Spleen (tissue), 11 donors: ENCODE measurements at regions not wholly inside any gene's neighbourhood (a gene's known extent, or its start where the extent isn't known, plus 50 kb on each side); places are given as distances from the start of the nearest gene placed in this dataset.

Experiments
- DNase-seq: peaks from one replicate; pipeline ENCODE4 v3.0.0-alpha.2; 2020
- H3K27ac ChIP-seq, 8 donors: fragments of 200-600 bp; sonication (generic) in 7 of 8; 1 replicate in 4 of 8; 2 replicates in 4 of 8; pipeline versions ENCODE4 v1.5.0 to v1.8.0; 2016 to 2021; ENCODE audit warnings: inconsistent platforms in 4 of 8, mild to moderate bottlenecking in 4 of 8, moderate library complexity in 1 of 8
- H3K27me3 ChIP-seq, 7 donors: fragments of 200-600 bp; sonication (generic) in 6 of 7; replicated peaks in 1 of 7; 1 replicate in 4 of 7; 2 replicates in 3 of 7; pipeline versions ENCODE4 v1.5.0 to v1.8.0; 2016 to 2021; ENCODE audit warnings: inconsistent platforms in 3 of 7, mild to moderate bottlenecking in 1 of 7
- H3K36me3 ChIP-seq, 6 donors: fragments of 200-600 bp; sonication (generic) in 5 of 6; 1 replicate in 4 of 6; 2 replicates in 2 of 6; pipeline versions ENCODE4 v1.5.0 to v1.8.0; 2016 to 2021; ENCODE audit warnings: inconsistent platforms in 2 of 6
- H3K4me1 ChIP-seq, 6 donors: fragments of 200-600 bp; sonication (generic) in 5 of 6; 1 replicate in 3 of 6; 2 replicates in 3 of 6; pipeline versions ENCODE4 v1.5.0 to v1.8.0; 2016 to 2021; ENCODE audit warnings: inconsistent platforms in 3 of 6
- H3K4me3 ChIP-seq, 8 donors: fragments of 200-600 bp; sonication (generic) in 7 of 8; 1 replicate in 4 of 8; 2 replicates in 4 of 8; pipeline versions ENCODE4 v1.5.0 to v1.8.0; 2016 to 2021; ENCODE audit warnings: inconsistent platforms in 4 of 8, mild to moderate bottlenecking in 4 of 8, moderate library complexity in 2 of 8
- H3K9me3 ChIP-seq, 8 donors: fragments of 200-600 bp; sonication (generic) in 7 of 8; 1 replicate in 4 of 8; 2 replicates in 4 of 8; pipeline versions ENCODE4 v1.5.0 to v1.8.0; 2016 to 2021; ENCODE audit warnings: inconsistent platforms in 4 of 8
- POLR2A ChIP-seq, 3 donors: fragments of 450-650 bp; IDR thresholded peaks; one replicate each; pipeline ENCODE4 v1.5.1; 2017; ENCODE audit warnings: antibody characterized with exemption in 3 of 3, mild to moderate bottlenecking in 1 of 3
- POLR2AphosphoS5 ChIP-seq, 3 donors: sonication (generic); formaldehyde crosslinking; IDR thresholded peaks; one replicate each; pipeline ENCODE4 v1.5.1; 2017; ENCODE audit warnings: antibody characterized with exemption in 3 of 3
- WGBS, 5 donors: extraction: QIAGEN DNeasy Blood & Tissue Kit in 3 of 5; methylation state at CpG; one replicate each; pipeline versions ENCODE4 v1.1.5 to v1.1.7; 2013 to 2018; 5-methylcytosine and 5-hydroxymethylcytosine counted together
- intact Hi-C: fragments of 100-400 bp; cut with DNase I; formaldehyde crosslinking; loops from one replicate; pipeline ENCODE4 v1.15.0; 2023; ENCODE audit warnings: low total_unique reads
- TF ChIP-seq, protein P1 (sequence below), 11 experiments: fragments of 200-600 bp in 7 of 11; fragments of 450-650 bp in 4 of 11; sonication (generic) in 4 of 11; IDR thresholded peaks in 8 of 11; conservative IDR thresholded peaks in 3 of 11; 1 replicate in 7 of 11; 2 replicates in 4 of 11; pipeline versions ENCODE4 v1.4.0 to v1.8.0; 2016 to 2021; ENCODE audit warnings: antibody characterized with exemption in 11 of 11, inconsistent platforms in 4 of 11, mild to moderate bottlenecking in 1 of 11
- donor health status: healthy with polysubstance abuse.
- donor health status: DM: no; HTN: no; CAD: no; lungs with moderate emphysema.
- donor health status: DM: no; HTN: no; CAD: no.
- donor health status: Bipolar disorder and iron deficiency.
- donor health status: healthy.
- donor health status: DM: no; HTN: no; CAD: no.
- donor health status: DM: yes; HTN: yes; CAD: no.

GRCh38 chr4:59161249-59161648 is 2038.9 kb upstream of the ADGRL3 start:
- intact Hi-C loops: no loop called here
- no peak for TF ChIP-seq POLR2AphosphoS5 (IDR thresholded peaks at IDR 0.05)
- no peak for TF ChIP-seq POLR2A (IDR thresholded peaks at IDR 0.05)
- TF ChIP-seq, protein P1, sequence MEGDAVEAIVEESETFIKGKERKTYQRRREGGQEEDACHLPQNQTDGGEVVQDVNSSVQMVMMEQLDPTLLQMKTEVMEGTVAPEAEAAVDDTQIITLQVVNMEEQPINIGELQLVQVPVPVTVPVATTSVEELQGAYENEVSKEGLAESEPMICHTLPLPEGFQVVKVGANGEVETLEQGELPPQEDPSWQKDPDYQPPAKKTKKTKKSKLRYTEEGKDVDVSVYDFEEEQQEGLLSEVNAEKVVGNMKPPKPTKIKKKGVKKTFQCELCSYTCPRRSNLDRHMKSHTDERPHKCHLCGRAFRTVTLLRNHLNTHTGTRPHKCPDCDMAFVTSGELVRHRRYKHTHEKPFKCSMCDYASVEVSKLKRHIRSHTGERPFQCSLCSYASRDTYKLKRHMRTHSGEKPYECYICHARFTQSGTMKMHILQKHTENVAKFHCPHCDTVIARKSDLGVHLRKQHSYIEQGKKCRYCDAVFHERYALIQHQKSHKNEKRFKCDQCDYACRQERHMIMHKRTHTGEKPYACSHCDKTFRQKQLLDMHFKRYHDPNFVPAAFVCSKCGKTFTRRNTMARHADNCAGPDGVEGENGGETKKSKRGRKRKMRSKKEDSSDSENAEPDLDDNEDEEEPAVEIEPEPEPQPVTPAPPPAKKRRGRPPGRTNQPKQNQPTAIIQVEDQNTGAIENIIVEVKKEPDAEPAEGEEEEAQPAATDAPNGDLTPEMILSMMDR (IDR thresholded peaks at IDR 0.05 in 8 of 11, conservative IDR thresholded peaks at IDR 0.05 in 3 of 11): no peak
- Histone ChIP-seq H3K4me1 (no peaks in the 10 kb centered on the region), H3K9me3 (peaks cover 0 to 22% (median 4%) of the 10 kb centered on the region in 8 donors), H3K27ac (no peak overlapping the region), H3K27me3 (no peaks in the 10 kb centered on the region), H3K4me3 (no peak overlapping the region), H3K36me3 (no peaks in the 10 kb centered on the region)
- DNase-seq: no peak
- WGBS, 5 donors: 69 to 75% (median 72%) methylated on average over 6 of the region's 6 CpGs

- TF ChIP-seq POLR2A (IDR thresholded peaks at IDR 0.05): no peak
- TF ChIP-seq POLR2AphosphoS5 (IDR thresholded peaks at IDR 0.05): no peak
- TF ChIP-seq, protein P1 (IDR thresholded peaks at IDR 0.05 in 8 of 11, conservative IDR thresholded peaks at IDR 0.05 in 3 of 11): no peak
- no peak overlapping the region for H3K4me3 ChIP-seq
- DNase-seq: no peak
- WGBS, 5 donors: 4 to 83% (median 58%) methylated on average over 1 of the region's 1 CpG
- intact Hi-C loops: no loop called here
- peaks cover 0 to 19% (median 2%) of the 10 kb centered on the region in 8 donors for H3K9me3 ChIP-seq
- H3K36me3 ChIP-seq: no peaks in the 10 kb centered on the region
- H3K4me1 ChIP-seq: no peaks in the 10 kb centered on the region
- H3K27me3 ChIP-seq: no peaks in the 10 kb centered on the region
- no peak overlapping the region for H3K27ac ChIP-seq
Observed at GRCh38 chr4:59175617-59176016, 2024.5 kb upstream of the ADGRL3 start.

DNA sequence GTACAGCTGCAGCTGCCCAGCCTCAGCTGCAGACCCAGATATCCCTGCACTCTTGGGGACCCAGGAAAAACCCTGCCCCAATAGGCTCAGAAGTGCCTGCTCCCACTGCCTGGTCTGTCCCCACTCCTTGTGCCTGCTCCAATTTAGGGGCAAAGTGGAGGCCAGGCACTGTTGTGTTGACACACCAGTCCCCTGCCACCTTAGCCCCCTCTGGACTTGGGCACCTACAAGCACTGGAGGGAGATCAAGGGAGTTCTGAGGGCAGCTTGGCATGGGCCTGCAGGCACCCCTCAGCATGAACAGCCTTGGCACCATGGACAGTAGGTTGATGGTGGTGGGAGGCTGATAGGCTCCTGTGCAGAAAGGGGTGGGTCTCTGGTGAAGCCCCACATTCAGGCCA is 2020.8 kb upstream of the ADGRL3 start:
- DNase-seq: no peak

DNA sequence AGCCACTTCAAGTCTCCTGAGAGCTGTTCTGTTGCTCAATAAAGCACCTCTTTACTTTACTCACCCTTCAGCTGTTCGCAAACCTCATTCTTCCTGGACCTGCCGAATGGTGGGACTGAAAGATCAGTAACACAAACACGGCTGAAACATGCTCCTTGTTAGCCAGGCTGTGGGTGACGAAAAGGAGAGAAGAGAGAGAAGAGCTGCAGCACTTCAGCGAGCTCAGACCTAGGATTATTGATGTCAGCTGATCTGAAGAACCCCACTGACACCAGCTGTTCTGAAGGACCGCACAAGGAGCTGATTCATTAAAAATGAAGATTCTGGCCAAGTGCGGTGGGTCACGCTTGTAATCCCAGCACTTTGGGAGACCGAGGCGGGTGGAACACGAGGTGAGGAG is 2020.0 kb upstream of the ADGRL3 start:
- DNase-seq: no peak
- TF ChIP-seq POLR2AphosphoS5 (IDR thresholded peaks at IDR 0.05) (no peak), POLR2A (IDR thresholded peaks at IDR 0.05) (no peak)
- TF ChIP-seq, protein P1 (IDR thresholded peaks at IDR 0.05 in 8 of 11, conservative IDR thresholded peaks at IDR 0.05 in 3 of 11): no peak
- no peaks in the 10 kb centered on the region for H3K36me3 ChIP-seq
- peaks cover 0 to 7% (median 0%) of the 10 kb centered on the region in 8 donors for H3K9me3 ChIP-seq
- no peaks in the 10 kb centered on the region for H3K27me3 ChIP-seq
- H3K4me1 ChIP-seq: no peaks in the 10 kb centered on the region
- 75 to 81% (median 77%) methylated on average over 11 of the region's 11 CpGs for whole genome bisulfite sequencing, 5 donors
- intact Hi-C loops: no loop called here
- H3K27ac ChIP-seq: no peak overlapping the region
- H3K4me3 ChIP-seq: no peak overlapping the region

More for the DNA sequence above, 2020.8 kb upstream of the ADGRL3 start:
- Histone ChIP-seq H3K9me3 (peaks cover 0 to 7% (median 0%) of the 10 kb centered on the region in 8 donors), H3K36me3 (no peaks in the 10 kb centered on the region), H3K27me3 (no peaks in the 10 kb centered on the region), H3K4me1 (no peaks in the 10 kb centered on the region), H3K4me3 (no peak overlapping the region), H3K27ac (no peak overlapping the region)
- TF ChIP-seq POLR2A (IDR thresholded peaks at IDR 0.05) (no peak), POLR2AphosphoS5 (IDR thresholded peaks at IDR 0.05) (no peak)
- TF ChIP-seq, protein P1 (IDR thresholded peaks at IDR 0.05 in 8 of 11, conservative IDR thresholded peaks at IDR 0.05 in 3 of 11): no peak
- intact Hi-C loops: no loop called here
